IPS-18c (cell line): ENCODE measurements at regions not wholly inside any gene's neighbourhood (a gene's known extent, or its start where the extent isn't known, plus 50 kb on each side); places are given as distances from the start of the nearest gene placed in this dataset.
"Not testable (repeated sequence)": the region's sequence is repeated elsewhere in the genome, so short reads cannot be mapped to it uniquely, and the experiment has no call there.

Experiments used
- H3K4me3 ChIP-seq: 2 replicates; pipeline ENCODE4 v1.7.0; 2013; ENCODE audit warnings: low read depth, mild to moderate bottlenecking, low read length, moderate library complexity; ENCODE audit not compliant: insufficient read depth
- H3K9me3 ChIP-seq: one replicate; pipeline ENCODE4 v1.6.1; 2013; ENCODE audit warnings: mild to moderate bottlenecking, low read length, moderate library complexity; ENCODE audit not compliant: control insufficient read depth, insufficient read depth

GRCh38 chr17:30731210-30732132 is 93.0 kb downstream of the CRLF3 start:
- H3K9me3 ChIP-seq, result not testable (repeated sequence)
- peak overlapping the region; percentile 64 for H3K4me3 ChIP-seq

GRCh38 chr17:30730837-30731209 is 93.7 kb downstream of the CRLF3 start:
- not testable (repeated sequence) for H3K9me3 ChIP-seq
- peak overlapping the region; percentile 50; the same call in 1 of the 2 replicates for H3K4me3 ChIP-seq

- not testable (repeated sequence) for H3K9me3 ChIP-seq, H3K4me3 ChIP-seq
Measured at GRCh38 chr17:30730171-30730836, 94.2 kb downstream of the CRLF3 start.

- not testable (repeated sequence) for H3K4me3 ChIP-seq, H3K9me3 ChIP-seq
Measured at GRCh38 chr17:30729471-30730170, 94.9 kb downstream of the CRLF3 start.

- H3K9me3 ChIP-seq, H3K4me3 ChIP-seq: not testable (repeated sequence)
Measured at GRCh38 chr17:30727517-30727916, 97.0 kb downstream of the CRLF3 start.

- H3K9me3 ChIP-seq, H3K4me3 ChIP-seq: not testable (repeated sequence)
Measured at GRCh38 chr17:30726734-30727133, 97.8 kb downstream of the CRLF3 start.

- not testable (repeated sequence) for H3K4me3 ChIP-seq, H3K9me3 ChIP-seq
Measured at GRCh38 chr17:30726310-30726709, 98.2 kb downstream of the CRLF3 start.

GRCh38 chr17:30724034-30724650 is 100.3 kb downstream of the CRLF3 start:
- not testable (repeated sequence) for H3K4me3 ChIP-seq

GRCh38 chr17:30722114-30722780 is 102.2 kb downstream of the CRLF3 start:
- not testable (repeated sequence) for H3K9me3 ChIP-seq, H3K4me3 ChIP-seq

More at GRCh38 chr17:30724034-30724650, 100.3 kb downstream of the CRLF3 start:
- H3K9me3 ChIP-seq, result not testable (repeated sequence)

GRCh38 chr17:30720971-30721370 is 103.5 kb downstream of the CRLF3 start:
- H3K4me3 ChIP-seq, H3K9me3 ChIP-seq: not testable (repeated sequence)

- H3K9me3 ChIP-seq, result no peaks in the 10 kb centered on the region
- no peak overlapping the region for H3K4me3 ChIP-seq
Measured at GRCh38 chr17:30720013-30720471, 104.5 kb downstream of the CRLF3 start.

- H3K4me3 ChIP-seq, H3K9me3 ChIP-seq: not testable (repeated sequence)
Measured at GRCh38 chr17:30719131-30719973, 105.1 kb downstream of the CRLF3 start.

GRCh38 chr17:30718691-30719090 is 105.8 kb downstream of the CRLF3 start:
- H3K9me3 ChIP-seq, H3K4me3 ChIP-seq: not testable (repeated sequence)

GRCh38 chr17:30718099-30718447 is 106.4 kb downstream of the CRLF3 start:
- H3K4me3 ChIP-seq, H3K9me3 ChIP-seq: not testable (repeated sequence)

GRCh38 chr17:30717291-30718098 is 107.0 kb downstream of the CRLF3 start:
- Histone ChIP-seq H3K9me3 (no peaks in the 10 kb centered on the region), H3K4me3 (no peak overlapping the region)
